T-helper 2 cell (primary cell): ENCODE measurements at regions not wholly inside any gene's neighbourhood (a gene's known extent, or its start where the extent isn't known, plus 50 kb on each side); places are given as distances from the start of the nearest gene placed in this dataset.

ENCODE experiments used
- DNase-seq, 5 experiments: peaks; one replicate each; pipeline versions ENCODE4 v3.0.0 to v3.0.0-alpha.2; 2012 to 2022

DNA sequence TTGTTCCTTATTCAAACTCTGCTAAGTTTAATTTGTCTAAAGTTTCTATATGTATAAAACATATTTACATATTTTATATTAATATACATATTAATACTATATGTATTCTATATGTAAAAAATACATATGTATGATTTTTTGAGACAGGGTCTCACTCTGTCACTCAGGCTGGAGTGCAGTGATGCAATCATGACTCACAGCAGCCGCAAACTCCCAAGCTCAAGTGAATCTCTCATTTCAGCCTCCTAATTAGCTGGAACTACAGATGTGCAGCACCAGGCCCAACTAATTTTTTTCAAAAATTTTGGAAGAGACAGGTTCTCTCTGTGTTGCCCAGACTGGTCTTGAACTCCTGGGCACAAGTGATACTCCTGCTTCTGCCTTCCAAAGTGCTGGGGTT, 684.9 kb downstream of the TRAM1L1 start:
- DNase-seq: no peak

DNA sequence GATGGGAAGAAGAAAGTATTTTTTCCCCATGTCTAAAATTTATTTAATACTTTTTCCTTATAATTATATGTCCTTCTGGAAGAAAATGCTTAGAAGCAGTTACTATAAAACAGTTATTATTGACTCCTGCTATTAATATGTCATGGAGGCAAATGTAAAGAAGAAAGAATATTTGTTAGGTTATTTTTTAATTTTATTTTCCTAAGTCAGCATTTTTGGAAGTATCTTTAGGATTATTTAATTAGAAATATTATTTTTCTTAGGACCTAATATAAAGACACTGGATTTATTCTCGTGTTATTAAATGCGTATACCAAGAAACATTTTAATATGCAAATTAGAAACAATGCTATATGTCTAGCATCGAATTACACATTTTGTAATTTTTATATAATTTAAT, 687.7 kb downstream of the TRAM1L1 start:
- DNase-seq: no peak

DNA sequence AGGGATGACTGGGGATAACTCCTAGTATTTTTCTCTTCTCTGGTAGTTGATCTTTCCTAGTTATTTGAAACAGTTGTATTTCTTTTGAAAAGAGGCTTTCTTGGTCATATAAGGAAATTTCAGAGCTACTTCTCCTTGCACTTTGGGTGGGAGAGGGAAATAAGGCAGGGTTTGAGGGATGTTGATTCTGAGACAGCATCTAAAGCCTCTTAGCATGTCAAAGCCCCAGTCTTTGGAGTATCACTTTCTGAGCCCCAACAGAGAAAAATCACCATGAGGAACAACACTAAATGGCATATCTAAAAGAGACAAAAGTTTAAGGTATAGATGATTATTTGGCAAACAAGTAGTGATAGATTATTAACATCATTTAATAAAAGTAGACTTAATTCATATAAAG, 688.1 kb downstream of the TRAM1L1 start:
- no peak for DNase-seq

DNA sequence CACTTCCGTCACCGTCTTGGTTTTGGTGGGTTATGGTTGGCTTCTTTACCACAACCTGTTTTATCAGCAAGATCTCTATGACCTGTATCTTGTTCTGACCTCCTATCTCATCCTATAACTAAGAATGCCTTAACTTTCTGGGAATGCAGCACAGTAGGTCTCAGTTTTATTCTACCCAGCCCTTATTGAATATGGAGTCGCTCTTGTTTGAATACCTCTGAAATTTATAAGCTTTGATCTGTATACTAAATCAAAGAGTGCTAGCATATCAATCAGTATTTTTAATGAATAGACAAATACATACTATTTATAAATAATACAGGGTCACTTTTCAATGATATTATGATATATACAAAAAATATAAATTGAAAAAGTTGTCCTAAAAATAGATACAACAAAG, 690.0 kb downstream of the TRAM1L1 start:
- DNase-seq: no peak

DNA sequence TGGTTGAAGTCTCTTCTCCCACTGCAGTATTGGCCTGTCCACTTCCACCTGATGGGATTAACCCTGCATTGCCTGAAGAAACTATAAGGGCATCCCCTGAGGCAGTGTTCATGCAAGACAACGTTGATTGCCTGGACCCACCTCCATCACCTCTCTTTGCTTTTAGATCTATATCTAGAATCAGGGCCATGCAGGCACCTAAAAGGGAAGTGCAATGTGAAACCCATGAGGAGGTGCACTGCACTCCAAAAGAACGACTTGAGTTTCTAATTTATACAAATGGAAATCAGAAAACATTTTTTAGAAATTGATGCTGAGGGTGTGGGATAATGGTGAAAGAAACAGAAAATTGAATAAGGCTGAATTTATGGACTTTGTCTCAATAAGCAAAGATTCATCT, 694.4 kb downstream of the TRAM1L1 start:
- DNase-seq: no peak

DNA sequence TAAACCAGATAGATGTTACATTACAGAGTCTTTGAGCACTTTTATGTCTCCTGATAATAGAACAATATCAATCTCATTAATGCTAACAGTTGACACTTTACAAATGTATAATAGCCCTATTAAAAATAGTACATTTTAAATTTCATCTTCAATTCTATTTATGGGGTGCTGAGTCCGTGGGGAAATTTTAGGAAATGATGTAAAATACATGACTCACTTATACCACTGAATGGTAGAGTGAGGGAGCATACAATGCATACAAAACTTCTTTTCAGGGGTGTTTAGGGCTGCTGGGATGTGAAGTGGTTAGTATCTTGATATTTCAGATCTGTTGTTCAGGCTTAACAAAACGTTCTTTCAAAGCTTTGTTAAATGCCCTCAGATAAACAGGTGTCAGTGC, 696.2 kb downstream of the TRAM1L1 start:
- DNase-seq: no peak

DNA sequence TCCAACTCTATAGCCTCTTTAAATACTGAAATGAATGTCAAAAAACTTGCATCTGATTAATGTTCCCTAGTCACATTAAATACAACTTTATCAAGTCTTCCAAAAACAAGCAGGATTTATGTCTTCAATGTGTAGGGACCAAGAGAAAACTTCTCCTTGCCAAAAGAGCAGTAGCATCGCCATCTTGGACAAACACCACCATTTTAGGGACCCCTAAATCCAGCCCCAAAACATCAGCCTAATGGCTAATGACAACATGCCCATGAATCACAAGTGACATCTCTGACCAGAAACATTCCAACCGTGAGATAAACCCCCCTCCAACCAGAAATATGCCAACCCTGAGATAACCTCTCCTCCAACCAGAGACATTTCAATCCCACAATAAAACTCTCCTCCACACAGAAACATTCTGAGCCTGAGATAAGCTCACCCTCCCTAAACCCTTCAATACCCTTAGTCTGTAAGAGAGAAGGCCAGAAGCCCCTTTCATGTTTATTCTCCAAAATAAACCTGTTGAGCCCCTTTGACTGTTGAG, 697.4 kb downstream of the TRAM1L1 start:
- no peak for DNase-seq

DNA sequence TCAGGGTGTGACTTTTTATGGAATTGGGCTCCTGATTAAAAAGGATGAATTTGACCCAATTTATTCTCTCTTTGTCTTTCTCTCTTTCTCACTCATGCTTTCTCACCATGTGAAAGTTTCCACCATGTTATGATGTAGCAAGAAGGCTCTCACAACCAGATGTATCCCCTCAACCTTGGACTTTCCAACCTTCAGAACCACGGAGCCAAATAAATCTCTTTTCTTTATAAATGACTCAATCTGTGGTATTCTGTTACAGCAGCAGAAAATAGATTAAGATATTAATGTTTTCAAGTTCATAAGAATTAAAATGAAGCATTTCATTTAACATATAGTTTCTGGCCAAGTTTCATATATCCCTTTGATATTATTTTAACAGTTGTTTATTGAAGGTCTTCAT, 698.5 kb downstream of the TRAM1L1 start:
- no peak for DNase-seq

DNA sequence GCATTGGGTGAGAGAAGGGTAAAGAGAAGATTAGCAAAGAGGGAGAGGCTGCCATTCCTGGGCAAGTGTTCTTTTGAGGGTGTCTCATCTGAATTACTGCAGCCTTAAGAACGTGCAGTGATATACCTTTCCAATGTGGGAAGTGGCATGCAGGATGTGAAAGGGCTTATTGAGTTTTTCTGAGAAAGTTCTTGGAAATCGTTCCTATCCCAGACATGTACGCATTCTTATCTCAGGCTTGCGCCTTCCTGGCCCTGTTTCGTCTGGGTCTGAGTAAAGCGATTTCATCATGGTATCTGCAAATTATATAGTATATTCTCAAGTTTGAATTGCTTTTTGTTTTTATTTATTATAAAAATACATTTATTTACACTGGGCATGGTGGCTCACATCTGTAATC, 699.8 kb downstream of the TRAM1L1 start:
- DNase-seq: no peak

DNA sequence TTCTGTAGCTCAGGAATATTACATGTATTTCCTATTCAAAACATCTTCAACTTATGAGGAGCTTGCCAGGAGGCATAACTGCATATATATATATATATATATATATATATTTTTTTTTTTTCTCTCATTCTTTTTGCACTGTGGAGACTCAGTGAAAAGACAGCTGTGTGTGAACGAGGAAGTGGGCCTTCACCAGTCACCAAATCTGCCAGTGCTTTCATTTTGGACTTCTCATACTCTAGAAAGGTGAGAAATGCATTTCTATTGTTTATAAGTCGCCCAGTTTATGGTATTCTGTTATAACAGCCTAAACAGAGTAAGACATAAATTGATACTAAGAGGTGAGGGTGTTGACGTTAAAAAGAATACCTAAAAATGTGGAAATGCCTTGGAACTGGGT, 710.6 kb downstream of the TRAM1L1 start:
- DNase-seq: no peak

DNA sequence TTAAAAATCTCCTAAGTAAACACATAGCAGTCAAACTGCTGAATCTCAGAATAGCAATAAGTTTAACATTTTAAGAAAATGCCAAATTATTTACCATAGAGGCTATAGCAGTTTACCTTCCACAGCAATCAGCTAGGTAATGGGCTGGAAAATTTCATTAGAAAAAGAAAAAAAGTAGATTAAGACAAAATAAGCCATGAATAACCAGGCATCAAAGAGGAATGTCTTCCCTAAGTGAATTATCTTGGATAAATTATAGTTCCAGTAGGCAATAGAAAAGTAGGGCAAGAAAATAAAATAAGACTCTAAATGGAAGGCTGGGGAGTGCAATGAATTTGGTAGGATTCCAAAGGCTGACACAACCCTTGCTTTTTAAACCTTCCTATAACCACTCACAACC, 722.8 kb downstream of the TRAM1L1 start:
- DNase-seq: no peak

DNA sequence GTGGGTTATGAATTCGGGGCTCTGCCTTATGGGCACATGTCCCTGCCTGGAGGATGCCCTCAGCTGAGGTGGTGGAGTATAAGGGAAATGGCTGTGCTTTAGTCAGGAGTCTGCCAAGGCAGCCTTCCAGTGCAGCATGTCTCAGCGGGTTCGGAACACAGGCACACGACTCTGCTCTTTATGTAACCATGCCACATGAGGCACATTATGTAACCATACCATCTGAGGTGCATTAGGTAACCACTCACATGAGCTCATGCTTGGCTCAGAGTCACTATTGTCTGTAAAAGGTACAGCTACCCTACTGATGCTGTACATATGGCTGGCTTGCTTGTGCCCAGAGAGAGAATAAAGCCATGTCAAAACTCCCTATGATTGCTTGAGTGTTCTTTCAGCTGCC, 723.6 kb downstream of the TRAM1L1 start:
- no peak for DNase-seq

DNA sequence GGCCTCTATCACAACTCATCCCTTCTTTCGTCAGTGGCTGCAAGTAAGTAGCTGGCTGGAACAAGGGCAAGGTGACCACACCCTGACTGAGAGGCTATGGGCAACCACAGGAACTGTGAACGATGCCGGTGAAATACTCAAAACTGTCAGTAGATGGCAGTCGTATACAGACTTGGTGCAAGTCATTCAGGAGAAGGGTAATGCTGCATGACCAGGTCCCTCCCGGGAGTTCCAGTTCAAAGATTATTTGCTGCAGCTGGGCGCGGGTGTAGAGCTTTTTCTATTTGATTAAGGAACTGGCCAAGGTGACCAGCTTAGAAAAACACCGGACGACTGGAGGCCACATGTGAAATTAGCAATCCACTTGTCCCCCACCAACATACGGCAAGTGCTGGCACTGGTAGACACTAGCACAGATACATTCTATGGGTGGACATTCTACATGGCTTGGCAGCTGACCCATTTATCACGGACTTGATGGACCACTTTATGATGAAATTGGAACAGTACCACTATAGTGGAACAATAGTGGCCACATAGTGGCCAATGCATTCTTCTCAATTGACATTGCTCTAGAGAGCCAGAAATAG, 726.6 kb downstream of the TRAM1L1 start:
- DNase-seq: peak in 1 of 5 experiments; percentile 41

DNA sequence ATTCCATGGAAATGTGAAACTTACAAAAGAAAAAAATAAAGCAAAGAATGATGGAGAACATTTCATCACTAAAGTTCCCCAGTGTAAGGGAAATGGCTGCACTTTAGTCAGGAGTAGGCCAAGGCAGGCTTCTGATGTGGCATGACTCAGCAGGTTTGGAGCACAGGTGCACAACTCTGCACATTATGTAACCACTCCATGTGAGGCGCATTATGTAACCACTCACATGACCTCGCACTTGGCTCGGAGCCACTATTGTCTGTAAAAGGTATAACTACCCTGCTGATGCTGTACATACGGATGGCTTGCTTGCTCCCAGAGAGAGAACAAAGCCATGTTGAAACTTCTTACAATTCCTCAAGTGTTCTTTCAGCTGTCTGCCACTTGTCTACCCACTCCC, 727.6 kb downstream of the TRAM1L1 start:
- DNase-seq: peak in 1 of 5 experiments; percentile 12

DNA sequence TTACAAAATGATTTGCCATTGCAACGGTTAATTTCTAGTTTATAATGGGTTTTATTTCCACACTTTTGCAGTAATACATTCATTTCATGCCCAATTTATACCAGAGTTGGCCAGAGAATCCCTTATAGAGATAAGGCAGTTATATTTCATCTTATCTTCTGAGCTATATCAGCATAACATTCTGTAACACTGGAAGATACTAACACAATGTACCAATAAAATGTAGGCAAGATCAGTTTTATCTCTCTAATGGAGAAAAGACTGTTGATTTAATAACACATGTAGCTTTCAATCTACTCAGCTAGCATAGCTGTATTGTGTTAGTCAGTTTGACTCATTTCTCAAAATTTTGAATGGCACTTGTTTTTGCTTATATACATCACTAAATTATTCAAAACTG, 738.6 kb downstream of the TRAM1L1 start:
- no peak for DNase-seq

DNA sequence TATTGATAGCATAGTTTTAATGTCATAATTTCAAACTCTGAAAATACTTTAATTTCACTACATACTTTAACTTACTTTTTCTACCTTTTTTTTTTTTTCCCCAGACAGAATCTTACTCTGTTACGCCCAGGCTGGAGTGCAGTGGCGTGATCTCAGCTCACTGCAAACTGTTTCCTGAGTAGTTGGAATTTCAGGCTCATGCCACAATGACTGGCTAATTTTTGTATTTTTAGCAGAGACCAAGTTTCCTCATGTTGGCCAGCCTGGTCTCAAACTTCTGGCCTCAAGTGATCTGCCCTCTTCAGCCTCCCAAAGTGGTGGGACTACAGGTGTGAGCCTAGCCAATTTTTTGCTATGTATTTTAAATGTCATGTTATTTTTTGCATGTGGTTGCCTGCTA, 741.6 kb downstream of the TRAM1L1 start:
- DNase-seq: no peak

DNA sequence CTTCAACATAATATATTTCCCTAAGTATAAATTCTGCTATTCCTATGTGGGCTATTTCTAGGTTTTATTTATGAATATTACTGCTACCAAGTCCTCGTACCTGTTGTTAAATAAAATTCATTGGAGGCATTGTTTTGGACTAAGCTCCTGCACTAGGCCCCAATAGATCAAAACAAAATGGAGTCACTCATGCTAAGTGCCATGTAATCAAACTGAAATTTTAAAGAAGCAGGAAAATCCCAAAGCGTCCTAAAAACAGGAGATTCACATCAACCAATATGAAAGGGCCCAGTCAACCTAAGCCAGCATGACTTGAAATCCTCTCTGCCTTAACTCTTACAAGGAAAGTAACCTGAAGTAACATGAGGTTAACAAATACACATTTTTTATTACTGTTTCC, 743.2 kb downstream of the TRAM1L1 start:
- no peak for DNase-seq

DNA sequence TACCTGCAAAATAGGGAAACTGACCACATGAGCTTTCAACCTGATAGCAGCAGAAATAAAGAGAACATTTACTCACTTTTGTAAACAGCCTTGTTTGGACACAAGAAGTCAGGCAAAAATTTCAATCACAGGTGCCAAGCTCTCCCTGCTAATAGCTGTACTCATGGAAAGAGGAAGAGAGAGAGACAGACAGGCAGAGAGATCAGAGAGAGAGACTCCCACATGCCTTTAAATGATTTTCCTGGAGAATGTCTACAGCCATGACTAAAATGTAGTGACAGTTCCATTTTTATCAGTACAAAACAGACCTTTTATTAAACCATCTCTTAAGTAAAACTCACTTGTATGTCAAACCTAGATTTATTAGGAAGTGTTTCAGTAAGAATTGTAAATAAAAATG, 752.9 kb downstream of the TRAM1L1 start:
- no peak for DNase-seq

DNA sequence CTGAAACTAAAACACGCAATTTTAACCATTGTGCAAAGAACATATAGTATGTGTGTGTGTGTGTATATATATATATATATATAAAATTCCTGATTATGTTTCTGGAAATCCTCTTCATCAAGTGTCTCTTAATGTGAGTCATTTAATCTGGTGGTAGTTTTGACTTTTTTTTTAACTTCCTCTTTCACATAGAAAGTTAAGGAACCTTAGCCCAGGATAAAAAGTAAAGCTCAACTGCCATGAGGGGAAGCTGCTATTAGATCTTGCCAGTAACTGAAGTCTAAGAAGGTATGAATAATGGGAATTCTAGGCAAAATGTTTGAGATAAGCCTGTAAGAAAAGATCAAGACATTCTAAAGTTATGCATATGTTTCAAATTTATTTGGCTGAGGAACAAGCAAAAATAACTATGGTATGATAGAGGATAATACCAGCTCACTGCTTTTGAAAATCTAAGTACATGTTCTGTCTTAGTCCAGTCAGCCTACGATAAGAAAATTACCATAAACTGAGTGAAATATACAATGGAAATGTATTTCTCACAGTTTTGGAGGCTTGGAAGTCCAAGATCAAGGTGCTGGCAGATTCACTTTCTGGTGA, 757.0 kb downstream of the TRAM1L1 start:
- DNase-seq: no peak

DNA sequence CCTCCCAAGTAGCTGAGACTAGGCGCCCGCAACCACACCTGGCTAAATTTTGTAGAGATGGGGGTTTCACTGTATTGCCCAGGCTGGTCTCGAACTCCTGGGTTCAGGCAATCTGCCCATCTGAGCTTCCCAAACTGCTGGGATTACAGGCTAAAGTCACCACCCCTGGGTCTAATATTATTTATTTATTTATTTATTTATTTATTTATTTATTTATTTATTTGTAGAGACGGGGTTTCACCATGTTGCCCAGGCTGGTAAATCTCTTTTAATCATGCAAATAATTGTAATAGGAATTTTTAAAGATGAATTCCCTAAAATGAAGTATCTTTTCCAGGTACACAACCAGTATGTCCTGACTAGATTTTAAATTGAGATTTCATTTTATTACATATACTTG, 761.8 kb downstream of the TRAM1L1 start:
- no peak for DNase-seq

DNA sequence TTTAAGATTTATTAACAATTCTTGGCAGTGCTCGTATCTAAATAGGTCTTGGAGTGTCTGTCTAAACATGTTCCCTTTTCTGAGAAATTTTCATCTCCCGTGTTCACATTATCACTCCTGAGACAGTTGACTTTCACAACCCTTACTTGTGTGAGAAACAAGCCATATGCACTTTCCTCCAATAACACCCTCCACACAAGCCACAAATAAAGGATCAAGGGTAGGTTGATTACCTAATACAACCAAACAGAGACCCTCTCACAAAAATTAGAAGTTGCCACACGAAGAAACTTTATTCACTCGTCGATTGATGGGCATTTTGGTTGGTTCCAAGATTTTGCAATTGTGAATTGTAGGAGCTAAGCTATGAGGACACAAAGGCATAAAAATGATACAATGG, 763.9 kb downstream of the TRAM1L1 start:
- no peak for DNase-seq

DNA sequence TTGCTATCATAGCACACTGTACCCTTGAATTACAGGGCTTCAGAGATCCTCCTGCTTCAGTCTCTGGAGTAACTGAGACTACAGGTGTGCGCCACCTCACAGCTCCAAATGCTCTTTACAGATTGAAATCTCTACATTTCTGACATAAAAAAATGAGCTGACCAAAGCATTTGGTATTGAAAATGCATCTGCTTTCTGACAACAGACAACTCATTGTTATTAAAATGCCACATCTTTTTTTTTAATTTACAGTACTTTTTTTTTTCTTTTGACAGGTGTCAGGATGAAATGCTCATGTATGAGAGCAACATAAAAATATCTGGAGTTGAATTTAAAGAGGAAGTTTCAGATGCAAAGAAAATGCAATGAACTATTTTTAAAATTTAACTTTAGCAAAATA, 764.5 kb downstream of the TRAM1L1 start:
- DNase-seq: no peak

DNA sequence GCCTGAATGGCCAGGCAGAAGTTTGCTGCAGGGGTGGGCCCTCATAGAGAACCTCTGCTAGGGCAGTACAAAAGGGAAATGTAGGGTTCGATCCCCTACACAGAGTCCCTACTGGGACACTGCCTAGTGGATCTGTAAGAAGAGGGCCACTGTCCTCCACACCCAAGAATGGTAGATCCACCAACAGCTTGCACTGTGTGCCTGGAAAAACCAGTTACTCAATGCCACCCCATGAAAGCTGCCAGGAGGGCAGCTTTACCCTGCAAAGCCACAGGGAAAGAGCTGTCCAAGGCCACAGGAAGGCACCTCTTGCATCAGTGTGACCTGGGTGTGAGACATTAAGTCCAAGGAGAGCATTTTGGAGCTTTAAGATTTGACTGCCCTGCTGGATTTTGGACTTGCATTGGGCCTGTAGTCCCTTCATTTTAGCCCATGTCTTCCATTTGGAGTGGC, 781.6 kb downstream of the TRAM1L1 start:
- DNase-seq: no peak

DNA sequence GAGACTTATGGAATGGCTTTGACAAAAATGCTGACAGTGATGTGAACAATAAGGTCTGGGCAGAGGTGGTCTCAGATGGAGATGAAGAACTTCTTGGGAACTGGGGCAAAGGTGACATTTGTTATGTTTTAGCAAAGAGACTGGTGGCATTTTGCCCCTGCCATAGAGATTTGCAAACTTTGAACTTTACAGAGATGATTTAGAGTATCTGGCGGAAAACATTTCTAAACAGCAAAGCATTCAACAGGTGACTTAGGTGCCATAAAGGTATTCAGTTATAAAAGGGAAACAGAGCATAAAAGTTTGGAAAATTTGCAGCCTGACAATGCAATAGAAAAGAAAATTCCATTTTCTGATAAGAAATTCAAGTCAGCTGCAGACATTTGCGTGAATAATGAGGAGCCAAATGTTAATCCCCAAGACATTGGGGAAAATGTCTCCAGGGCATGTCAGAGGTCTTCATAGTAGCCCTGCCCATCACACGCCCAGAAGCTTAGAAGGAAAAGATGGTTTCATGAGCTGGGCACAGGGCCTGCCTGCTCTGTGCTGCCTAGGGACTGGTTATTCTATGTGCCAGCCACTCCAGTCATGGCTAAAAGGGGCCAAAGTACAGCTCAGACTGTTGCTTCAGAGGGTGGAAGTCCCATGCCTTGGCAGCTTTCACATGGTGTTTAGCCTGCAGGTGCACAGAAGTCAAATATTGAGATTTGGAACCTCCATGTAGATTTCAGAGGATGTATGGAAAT, 782.2 kb downstream of the TRAM1L1 start:
- no peak for DNase-seq
